ENCODE measurements at regions not wholly inside any gene's neighbourhood (a gene's known extent, or its start where the extent isn't known, plus 50 kb on each side); places are given as distances from the start of the nearest gene placed in this dataset.
"Not testable (repeated sequence)": the region's sequence is repeated elsewhere in the genome, so short reads cannot be mapped to it uniquely, and the experiment has no call there.

DNA sequence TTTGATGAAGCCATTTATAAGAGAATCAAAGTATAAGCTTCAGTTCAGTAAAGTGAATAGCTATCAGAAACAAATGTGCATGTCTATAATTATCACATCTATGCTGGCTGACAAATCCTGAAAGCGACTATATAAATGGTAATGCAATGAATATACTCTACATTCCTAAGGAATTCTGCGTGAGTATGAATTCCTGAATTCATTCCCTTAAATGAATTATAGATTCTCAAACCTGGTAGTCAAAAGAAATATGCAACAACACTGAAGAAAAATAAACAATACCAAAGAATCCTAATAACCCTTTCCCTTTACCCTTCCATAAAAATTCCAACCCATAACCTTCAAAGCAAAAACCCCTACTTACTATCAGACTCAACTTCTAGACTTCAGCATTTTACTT lies 416.6 kb upstream of the PMFBP1 start:
- no peaks in the 10 kb centered on the region for H3K9me3 Mint-ChIP-seq
- no peak for DNase-seq
- H3K27ac Mint-ChIP-seq: peak overlapping the region; percentile 2; the same call in 1 of the 2 replicates
- no peaks in the 10 kb centered on the region for H3K36me3 Mint-ChIP-seq (ENCODE audit: low read depth)
- no peaks in the 10 kb centered on the region for H3K27me3 Mint-ChIP-seq (ENCODE audit: insufficient read depth)
- H3K4me3 Mint-ChIP-seq: peak overlapping the region; percentile 11
- TF ChIP-seq, protein P1, sequence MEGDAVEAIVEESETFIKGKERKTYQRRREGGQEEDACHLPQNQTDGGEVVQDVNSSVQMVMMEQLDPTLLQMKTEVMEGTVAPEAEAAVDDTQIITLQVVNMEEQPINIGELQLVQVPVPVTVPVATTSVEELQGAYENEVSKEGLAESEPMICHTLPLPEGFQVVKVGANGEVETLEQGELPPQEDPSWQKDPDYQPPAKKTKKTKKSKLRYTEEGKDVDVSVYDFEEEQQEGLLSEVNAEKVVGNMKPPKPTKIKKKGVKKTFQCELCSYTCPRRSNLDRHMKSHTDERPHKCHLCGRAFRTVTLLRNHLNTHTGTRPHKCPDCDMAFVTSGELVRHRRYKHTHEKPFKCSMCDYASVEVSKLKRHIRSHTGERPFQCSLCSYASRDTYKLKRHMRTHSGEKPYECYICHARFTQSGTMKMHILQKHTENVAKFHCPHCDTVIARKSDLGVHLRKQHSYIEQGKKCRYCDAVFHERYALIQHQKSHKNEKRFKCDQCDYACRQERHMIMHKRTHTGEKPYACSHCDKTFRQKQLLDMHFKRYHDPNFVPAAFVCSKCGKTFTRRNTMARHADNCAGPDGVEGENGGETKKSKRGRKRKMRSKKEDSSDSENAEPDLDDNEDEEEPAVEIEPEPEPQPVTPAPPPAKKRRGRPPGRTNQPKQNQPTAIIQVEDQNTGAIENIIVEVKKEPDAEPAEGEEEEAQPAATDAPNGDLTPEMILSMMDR (IDR thresholded peaks at IDR 0.05): no peak
- peaks cover 36% of the 10 kb centered on the region for H3K4me1 Mint-ChIP-seq (ENCODE audit: low read depth)

DNA sequence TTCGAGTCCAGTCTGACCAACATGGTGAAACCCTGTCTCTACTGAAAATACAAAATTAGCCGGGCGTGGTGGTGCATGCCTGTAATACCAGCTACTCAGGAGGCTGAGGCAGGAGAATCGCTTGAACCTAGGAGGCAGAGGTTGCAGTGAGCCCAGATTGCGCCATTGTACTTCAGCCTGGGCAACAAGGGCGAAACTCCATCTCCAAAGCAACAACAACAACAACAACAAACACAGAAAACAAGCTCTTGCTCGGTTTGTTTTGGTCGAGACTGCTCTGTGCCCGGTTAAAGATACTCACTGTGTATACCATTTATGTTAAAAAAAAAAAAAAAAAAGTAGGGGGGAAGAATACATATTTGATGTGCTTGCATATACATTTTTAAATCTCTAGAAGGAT lies 406.1 kb upstream of the PMFBP1 start:
- not testable (repeated sequence) for H3K27me3 Mint-ChIP-seq (ENCODE audit: insufficient read depth); H3K4me3 Mint-ChIP-seq; H3K27ac Mint-ChIP-seq; H3K36me3 Mint-ChIP-seq (ENCODE audit: low read depth); H3K9me3 Mint-ChIP-seq; DNase-seq; H3K4me1 Mint-ChIP-seq (ENCODE audit: low read depth)

DNA sequence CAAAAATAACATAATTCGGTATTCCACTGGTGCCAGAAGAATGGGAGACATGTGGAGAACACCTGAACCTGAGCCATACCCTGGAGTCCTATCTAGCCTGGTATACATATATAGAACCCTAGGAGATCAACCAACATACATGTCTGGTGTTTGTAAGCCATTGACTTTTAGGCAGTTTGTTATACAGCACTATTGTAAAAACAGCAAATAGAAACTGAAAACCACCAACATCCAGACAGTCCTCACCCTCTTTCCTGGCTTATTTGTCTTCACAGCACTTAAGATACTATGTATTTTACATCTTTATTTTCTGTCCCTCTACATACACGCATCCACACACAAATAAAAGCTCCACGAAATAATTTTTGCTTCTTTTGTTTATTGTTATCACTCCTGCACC lies 404.2 kb upstream of the PMFBP1 start:
- Mint-ChIP-seq H3K4me3 (no peak overlapping the region), H3K4me1 (ENCODE audit: low read depth) (peaks cover 7% of the 10 kb centered on the region; the same call in 1 of the 2 replicates), H3K27me3 (ENCODE audit: insufficient read depth) (peaks cover 5% of the 10 kb centered on the region; the same call in 1 of the 2 replicates), H3K27ac (no peak overlapping the region), H3K36me3 (ENCODE audit: low read depth) (no peaks in the 10 kb centered on the region), H3K9me3 (no peaks in the 10 kb centered on the region)
- DNase-seq: no peak
- TF ChIP-seq, protein P1 (IDR thresholded peaks at IDR 0.05): no peak

DNA sequence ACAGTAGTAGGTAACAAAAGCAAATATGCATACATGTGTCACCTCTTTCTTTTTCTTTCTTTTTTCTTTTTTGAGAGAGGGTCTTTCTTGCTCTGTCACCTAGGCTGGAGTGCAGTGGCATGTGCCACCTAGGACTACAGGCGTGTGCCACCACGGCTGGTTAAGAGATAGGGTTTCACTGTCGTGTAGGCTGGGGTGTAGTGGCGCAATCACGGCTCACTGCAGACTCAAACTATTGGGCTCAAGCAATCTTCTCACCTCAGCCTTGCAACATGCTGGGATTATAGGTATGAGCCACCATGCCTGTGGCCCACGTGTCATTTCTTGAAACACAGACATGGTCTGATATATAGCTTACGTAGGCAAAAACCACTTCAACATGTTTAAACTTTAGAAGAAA lies 397.7 kb upstream of the PMFBP1 start:
- Mint-ChIP-seq H3K4me3 (no peak overlapping the region), H3K36me3 (ENCODE audit: low read depth) (no peaks in the 10 kb centered on the region), H3K27ac (no peak overlapping the region), H3K4me1 (ENCODE audit: low read depth) (peaks cover 5% of the 10 kb centered on the region; the same call in 1 of the 2 replicates), H3K9me3 (no peaks in the 10 kb centered on the region), H3K27me3 (ENCODE audit: insufficient read depth) (peaks cover 3% of the 10 kb centered on the region; the same call in 1 of the 2 replicates)
- no peak for DNase-seq
- TF ChIP-seq, protein P1 (IDR thresholded peaks at IDR 0.05): no peak

DNA sequence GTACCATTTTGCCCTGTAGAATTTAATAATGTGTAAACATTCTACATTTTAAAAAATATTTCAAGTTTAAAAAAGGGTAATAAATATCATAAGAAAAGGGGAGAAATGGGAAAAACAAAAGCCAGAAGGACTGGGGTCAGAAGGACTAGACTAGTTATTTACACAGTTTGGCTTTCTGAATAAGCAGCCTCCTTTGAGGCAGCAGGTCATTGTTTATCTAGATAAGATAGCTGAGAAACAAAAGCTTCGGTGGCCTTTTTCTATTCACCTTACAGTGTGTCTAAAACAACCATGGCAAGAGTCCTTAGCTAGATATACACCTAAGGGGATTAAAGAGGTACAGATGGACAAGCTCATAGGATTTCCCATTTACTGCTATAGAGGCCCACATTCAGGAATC lies 396.5 kb upstream of the PMFBP1 start:
- H3K27ac Mint-ChIP-seq: no peak overlapping the region
- peaks cover 5% of the 10 kb centered on the region; the same call in 1 of the 2 replicates for H3K4me1 Mint-ChIP-seq (ENCODE audit: low read depth)
- no peaks in the 10 kb centered on the region for H3K27me3 Mint-ChIP-seq (ENCODE audit: insufficient read depth)
- no peak for DNase-seq
- TF ChIP-seq, protein P1 (IDR thresholded peaks at IDR 0.05): no peak
- no peak overlapping the region for H3K4me3 Mint-ChIP-seq
- H3K36me3 Mint-ChIP-seq (ENCODE audit: low read depth): no peaks in the 10 kb centered on the region
- H3K9me3 Mint-ChIP-seq: no peaks in the 10 kb centered on the region

DNA sequence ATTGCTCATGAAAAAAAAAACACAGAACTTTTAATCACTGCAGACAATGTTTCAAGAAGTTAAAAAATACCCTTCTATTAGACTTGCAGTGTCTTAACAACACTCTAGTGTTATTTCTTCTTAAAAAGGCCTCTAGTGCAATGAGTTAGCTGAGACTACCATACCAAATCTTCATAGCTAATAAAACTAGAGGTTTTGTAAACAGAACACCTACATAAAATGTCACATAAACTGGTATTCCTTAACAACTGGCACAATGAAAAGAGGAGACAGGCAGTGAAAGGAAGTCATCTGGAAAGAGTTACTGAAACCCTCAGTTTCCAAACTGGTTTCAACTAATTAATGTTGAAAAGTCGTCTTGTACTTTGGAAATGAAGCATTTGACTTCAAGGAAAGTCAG lies 394.2 kb upstream of the PMFBP1 start:
- no peak overlapping the region for H3K4me3 Mint-ChIP-seq
- no peaks in the 10 kb centered on the region for H3K9me3 Mint-ChIP-seq
- DNase-seq: no peak
- no peaks in the 10 kb centered on the region for H3K36me3 Mint-ChIP-seq (ENCODE audit: low read depth)
- TF ChIP-seq, protein P1 (IDR thresholded peaks at IDR 0.05): no peak
- H3K27me3 Mint-ChIP-seq (ENCODE audit: insufficient read depth): no peaks in the 10 kb centered on the region
- no peak overlapping the region for H3K27ac Mint-ChIP-seq
- H3K4me1 Mint-ChIP-seq (ENCODE audit: low read depth): peaks cover 5% of the 10 kb centered on the region; the same call in 1 of the 2 replicates

Data from HFFc6 (cell line).